ENCODE measurements at regions not wholly inside any gene's neighbourhood (a gene's known extent, or its start where the extent isn't known, plus 50 kb on each side); places are given as distances from the start of the nearest gene placed in this dataset.

- TF ChIP-seq REST (IDR thresholded peaks at IDR 0.05; ENCODE audit: low read depth), result no peak
- TF ChIP-seq EP300 (IDR thresholded peaks at IDR 0.05; ENCODE audit: borderline replicate concordance), result no peak
- TF ChIP-seq TAF1 (IDR thresholded peaks at IDR 0.05; ENCODE audit: low read depth), result no peak
- no peak for TF ChIP-seq YY1 (IDR thresholded peaks at IDR 0.05; ENCODE audit: low read depth)
- TF ChIP-seq RAD21 (IDR thresholded peaks at IDR 0.05; ENCODE audit: low read depth), result no peak
- no peak for TF ChIP-seq MAX (IDR thresholded peaks at IDR 0.05)
- TF ChIP-seq CREB1 (IDR thresholded peaks at IDR 0.05; ENCODE audit: low read depth), result no peak
- no peak for TF ChIP-seq TEAD4 (IDR thresholded peaks at IDR 0.05)
- no peak for TF ChIP-seq CEBPB (IDR thresholded peaks at IDR 0.05)
These were observed 225.2 kb upstream of the PRICKLE2 start for GRCh38 chr3:64450396-64450956.

Data from Ishikawa (cell line).